Thyroid gland (tissue), 4 donors: ENCODE measurements at regions not wholly inside any gene's neighbourhood (a gene's known extent, or its start where the extent isn't known, plus 50 kb on each side); places are given as distances from the start of the nearest gene placed in this dataset.

Source experiments
- POLR2A ChIP-seq, 2 donors: fragments of 450-650 bp; IDR thresholded peaks; one replicate each; pipeline ENCODE4 v1.6.1; 2017; ENCODE audit warnings: antibody characterized with exemption in 2 of 2, mild to moderate bottlenecking in 2 of 2, moderate library complexity in 1 of 2
- TF ChIP-seq, protein P1 (sequence below), 6 experiments: fragments of 200-600 bp in 3 of 6; fragments of 450-650 bp in 3 of 6; sonication (generic) in 3 of 6; IDR thresholded peaks; one replicate each; pipeline ENCODE4 v1.5.1; 2016 to 2019; ENCODE audit warnings: antibody characterized with exemption in 6 of 6, mild to moderate bottlenecking in 2 of 6, inconsistent platforms in 1 of 6, moderate library complexity in 1 of 6

DNA sequence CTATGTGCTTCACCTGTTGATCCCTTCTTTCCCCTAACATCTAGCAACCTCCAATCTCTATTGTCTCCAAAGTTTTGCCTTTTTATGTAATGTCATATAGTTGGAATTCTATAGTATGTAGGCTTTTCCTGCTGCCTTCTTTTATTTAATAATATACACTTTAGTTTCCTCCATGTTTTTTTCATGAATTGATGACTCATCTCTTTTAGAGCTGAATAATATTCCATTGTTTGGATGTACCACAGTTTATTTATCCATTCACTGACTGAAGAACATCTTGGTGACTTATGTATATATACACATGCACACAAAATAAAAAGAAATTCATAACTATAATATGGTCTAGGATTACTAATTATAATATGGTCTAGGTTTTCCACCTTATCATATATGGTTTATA lies 1314.2 kb downstream of the OTOL1 start:
- TF ChIP-seq, protein P1, sequence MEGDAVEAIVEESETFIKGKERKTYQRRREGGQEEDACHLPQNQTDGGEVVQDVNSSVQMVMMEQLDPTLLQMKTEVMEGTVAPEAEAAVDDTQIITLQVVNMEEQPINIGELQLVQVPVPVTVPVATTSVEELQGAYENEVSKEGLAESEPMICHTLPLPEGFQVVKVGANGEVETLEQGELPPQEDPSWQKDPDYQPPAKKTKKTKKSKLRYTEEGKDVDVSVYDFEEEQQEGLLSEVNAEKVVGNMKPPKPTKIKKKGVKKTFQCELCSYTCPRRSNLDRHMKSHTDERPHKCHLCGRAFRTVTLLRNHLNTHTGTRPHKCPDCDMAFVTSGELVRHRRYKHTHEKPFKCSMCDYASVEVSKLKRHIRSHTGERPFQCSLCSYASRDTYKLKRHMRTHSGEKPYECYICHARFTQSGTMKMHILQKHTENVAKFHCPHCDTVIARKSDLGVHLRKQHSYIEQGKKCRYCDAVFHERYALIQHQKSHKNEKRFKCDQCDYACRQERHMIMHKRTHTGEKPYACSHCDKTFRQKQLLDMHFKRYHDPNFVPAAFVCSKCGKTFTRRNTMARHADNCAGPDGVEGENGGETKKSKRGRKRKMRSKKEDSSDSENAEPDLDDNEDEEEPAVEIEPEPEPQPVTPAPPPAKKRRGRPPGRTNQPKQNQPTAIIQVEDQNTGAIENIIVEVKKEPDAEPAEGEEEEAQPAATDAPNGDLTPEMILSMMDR (IDR thresholded peaks at IDR 0.05) = no peak
- TF ChIP-seq POLR2A (IDR thresholded peaks at IDR 0.05) = no peak
